ENCODE measurements at regions not wholly inside any gene's neighbourhood (a gene's known extent, or its start where the extent isn't known, plus 50 kb on each side); places are given as distances from the start of the nearest gene placed in this dataset.

DNA sequence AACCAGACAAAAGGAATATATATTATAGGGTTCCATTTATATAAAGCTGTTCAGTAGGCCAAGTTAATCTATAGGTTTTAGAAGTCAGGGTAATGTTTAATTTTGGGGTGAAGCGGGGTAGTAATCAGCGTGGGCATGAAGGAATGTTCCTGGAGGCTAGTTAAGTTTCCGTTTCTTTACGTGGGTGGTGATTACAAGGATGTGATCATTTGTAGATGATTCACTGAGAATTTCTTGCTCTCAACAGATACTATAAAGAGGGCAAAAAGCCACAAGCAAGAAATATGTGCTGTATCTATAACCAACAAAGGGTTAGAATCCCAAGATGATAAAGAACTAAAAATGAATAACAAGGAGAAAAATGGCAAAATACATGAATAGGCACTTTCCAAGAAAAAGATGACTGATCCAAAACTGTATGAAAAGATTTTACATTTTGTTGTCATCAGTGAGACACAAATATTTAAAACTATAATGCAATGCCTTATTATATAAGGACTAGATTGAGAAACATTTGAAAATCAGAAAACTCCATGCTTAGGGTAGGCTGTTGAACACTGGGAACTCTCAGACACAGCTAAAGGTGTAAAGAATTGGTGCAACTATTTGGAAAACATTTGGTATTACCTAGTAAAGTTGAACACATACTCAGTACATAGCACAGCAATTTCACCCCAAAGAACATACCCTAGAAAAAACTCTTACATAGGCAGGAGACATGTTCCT lies 224.3 kb upstream of the S1PR3 start (continued):
- TF ChIP-seq, protein P1, sequence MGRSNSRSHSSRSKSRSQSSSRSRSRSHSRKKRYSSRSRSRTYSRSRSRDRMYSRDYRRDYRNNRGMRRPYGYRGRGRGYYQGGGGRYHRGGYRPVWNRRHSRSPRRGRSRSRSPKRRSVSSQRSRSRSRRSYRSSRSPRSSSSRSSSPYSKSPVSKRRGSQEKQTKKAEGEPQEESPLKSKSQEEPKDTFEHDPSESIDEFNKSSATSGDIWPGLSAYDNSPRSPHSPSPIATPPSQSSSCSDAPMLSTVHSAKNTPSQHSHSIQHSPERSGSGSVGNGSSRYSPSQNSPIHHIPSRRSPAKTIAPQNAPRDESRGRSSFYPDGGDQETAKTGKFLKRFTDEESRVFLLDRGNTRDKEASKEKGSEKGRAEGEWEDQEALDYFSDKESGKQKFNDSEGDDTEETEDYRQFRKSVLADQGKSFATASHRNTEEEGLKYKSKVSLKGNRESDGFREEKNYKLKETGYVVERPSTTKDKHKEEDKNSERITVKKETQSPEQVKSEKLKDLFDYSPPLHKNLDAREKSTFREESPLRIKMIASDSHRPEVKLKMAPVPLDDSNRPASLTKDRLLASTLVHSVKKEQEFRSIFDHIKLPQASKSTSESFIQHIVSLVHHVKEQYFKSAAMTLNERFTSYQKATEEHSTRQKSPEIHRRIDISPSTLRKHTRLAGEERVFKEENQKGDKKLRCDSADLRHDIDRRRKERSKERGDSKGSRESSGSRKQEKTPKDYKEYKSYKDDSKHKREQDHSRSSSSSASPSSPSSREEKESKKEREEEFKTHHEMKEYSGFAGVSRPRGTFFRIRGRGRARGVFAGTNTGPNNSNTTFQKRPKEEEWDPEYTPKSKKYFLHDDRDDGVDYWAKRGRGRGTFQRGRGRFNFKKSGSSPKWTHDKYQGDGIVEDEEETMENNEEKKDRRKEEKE (IDR thresholded peaks at IDR 0.05): no peak

DNA sequence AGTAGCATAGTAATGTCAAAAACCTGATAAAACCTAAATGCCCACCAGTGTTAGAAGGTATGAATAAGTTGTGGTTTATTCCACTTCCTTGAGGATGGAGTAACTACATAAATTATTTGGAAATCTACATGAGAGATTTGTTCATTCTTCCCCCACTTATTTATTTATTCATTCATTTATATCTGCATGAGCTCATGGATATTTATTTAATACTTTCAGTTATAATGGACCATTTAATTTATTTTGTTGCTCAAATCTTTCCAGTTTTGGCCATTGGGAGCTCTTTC lies 223.8 kb upstream of the S1PR3 start:
- ATAC-seq: no peak
- ChIA-PET SMC1A (ENCODE audit: uncharacterized antibody, unreplicated experiment) (no interaction called here), CTCF (no interaction called here), POLR2A (no interaction called here), RAD21 (ENCODE audit: unreplicated experiment) (no interaction called here)
- Histone ChIP-seq H2AFZ (ENCODE audit: control insufficient read depth, low read depth, low read length) (no peak overlapping the region), H3K36me3 (ENCODE audit: control insufficient read depth in 2 of 2, insufficient read depth in 2 of 2, low read length in 1 of 2) (no peaks in the 10 kb centered on the region), H3K79me2 (ENCODE audit: control insufficient read depth, insufficient read depth, low read length) (no peaks in the 10 kb centered on the region), H4K20me1 (ENCODE audit: control insufficient read depth, insufficient read depth) (no peaks in the 10 kb centered on the region), H3K4me1 (ENCODE audit: control insufficient read depth, insufficient read depth, low read length) (no peaks in the 10 kb centered on the region), H3K27ac (ENCODE audit: control insufficient read depth, insufficient read depth) (no peak overlapping the region), H3K4me3 (no peak overlapping the region), H3K9ac (ENCODE audit: control insufficient read depth, insufficient read depth, low read length) (no peak overlapping the region), H3K9me3 (replicated peaks; ENCODE audit: control insufficient read depth, insufficient read depth, low read length) (no peaks in the 10 kb centered on the region), H3K27me3 (replicated peaks in 1 of 2; ENCODE audit: control insufficient read depth in 2 of 2, insufficient read depth in 2 of 2, low read length in 1 of 2) (no peaks in the 10 kb centered on the region), H3K4me2 (ENCODE audit: control insufficient read depth, insufficient read depth) (no peak overlapping the region)
- in situ Hi-C loops (cut with MboI): no loop called here
- intact Hi-C loops (cut with micrococcal nuclease; ENCODE audit: unreplicated experiment): no loop called here
- no peak for FAIRE-seq
- DNase-seq (ENCODE audit: low read depth, low spot score): no peak
- no TSS peak for BruUV-seq (replicated peaks)
- TF ChIP-seq, protein P2, sequence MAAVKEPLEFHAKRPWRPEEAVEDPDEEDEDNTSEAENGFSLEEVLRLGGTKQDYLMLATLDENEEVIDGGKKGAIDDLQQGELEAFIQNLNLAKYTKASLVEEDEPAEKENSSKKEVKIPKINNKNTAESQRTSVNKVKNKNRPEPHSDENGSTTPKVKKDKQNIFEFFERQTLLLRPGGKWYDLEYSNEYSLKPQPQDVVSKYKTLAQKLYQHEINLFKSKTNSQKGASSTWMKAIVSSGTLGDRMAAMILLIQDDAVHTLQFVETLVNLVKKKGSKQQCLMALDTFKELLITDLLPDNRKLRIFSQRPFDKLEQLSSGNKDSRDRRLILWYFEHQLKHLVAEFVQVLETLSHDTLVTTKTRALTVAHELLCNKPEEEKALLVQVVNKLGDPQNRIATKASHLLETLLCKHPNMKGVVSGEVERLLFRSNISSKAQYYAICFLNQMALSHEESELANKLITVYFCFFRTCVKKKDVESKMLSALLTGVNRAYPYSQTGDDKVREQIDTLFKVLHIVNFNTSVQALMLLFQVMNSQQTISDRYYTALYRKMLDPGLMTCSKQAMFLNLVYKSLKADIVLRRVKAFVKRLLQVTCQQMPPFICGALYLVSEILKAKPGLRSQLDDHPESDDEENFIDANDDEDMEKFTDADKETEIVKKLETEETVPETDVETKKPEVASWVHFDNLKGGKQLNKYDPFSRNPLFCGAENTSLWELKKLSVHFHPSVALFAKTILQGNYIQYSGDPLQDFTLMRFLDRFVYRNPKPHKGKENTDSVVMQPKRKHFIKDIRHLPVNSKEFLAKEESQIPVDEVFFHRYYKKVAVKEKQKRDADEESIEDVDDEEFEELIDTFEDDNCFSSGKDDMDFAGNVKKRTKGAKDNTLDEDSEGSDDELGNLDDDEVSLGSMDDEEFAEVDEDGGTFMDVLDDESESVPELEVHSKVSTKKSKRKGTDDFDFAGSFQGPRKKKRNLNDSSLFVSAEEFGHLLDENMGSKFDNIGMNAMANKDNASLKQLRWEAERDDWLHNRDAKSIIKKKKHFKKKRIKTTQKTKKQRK (IDR thresholded peaks at IDR 0.05; ENCODE audit: low read depth, low read length): no peak
- TF ChIP-seq, protein P3, sequence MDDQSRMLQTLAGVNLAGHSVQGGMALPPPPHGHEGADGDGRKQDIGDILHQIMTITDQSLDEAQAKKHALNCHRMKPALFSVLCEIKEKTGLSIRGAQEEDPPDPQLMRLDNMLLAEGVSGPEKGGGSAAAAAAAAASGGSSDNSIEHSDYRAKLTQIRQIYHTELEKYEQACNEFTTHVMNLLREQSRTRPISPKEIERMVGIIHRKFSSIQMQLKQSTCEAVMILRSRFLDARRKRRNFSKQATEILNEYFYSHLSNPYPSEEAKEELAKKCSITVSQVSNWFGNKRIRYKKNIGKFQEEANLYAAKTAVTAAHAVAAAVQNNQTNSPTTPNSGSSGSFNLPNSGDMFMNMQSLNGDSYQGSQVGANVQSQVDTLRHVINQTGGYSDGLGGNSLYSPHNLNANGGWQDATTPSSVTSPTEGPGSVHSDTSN (IDR thresholded peaks at IDR 0.05; ENCODE audit: insufficient replicate concordance, low read depth, low read length): no peak
- TF ChIP-seq SUZ12 (IDR thresholded peaks at IDR 0.05; ENCODE audit: unreplicated experiment) (no peak), ZNF217 (IDR thresholded peaks at IDR 0.05) (no peak), POLR2AphosphoS5 (IDR thresholded peaks at IDR 0.05; ENCODE audit: low read length) (no peak), LARP7 (IDR thresholded peaks at IDR 0.05) (no peak), ATF7 (IDR thresholded peaks at IDR 0.05; ENCODE audit: low read depth) (no peak), NR2C2 (IDR thresholded peaks at IDR 0.05; ENCODE audit: borderline replicate concordance, control insufficient read depth, insufficient read length, low read depth) (no peak), BMI1 (IDR thresholded peaks at IDR 0.05; ENCODE audit: borderline replicate concordance) (no peak), GABPA (IDR thresholded peaks at IDR 0.05; ENCODE audit: low read depth) (no peak), IRF4 (IDR thresholded peaks at IDR 0.05; ENCODE audit: low read depth, low read length) (no peak), SIX5 (IDR thresholded peaks at IDR 0.05; ENCODE audit: low read depth, low read length, severe bottlenecking) (no peak), NFYB (IDR thresholded peaks at IDR 0.05; ENCODE audit: insufficient read depth, low read depth, low read length) (no peak)
- TF ChIP-seq, protein P4, sequence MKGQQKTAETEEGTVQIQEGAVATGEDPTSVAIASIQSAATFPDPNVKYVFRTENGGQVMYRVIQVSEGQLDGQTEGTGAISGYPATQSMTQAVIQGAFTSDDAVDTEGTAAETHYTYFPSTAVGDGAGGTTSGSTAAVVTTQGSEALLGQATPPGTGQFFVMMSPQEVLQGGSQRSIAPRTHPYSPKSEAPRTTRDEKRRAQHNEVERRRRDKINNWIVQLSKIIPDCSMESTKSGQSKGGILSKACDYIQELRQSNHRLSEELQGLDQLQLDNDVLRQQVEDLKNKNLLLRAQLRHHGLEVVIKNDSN (IDR thresholded peaks at IDR 0.05; ENCODE audit: borderline replicate concordance, extremely low read length, insufficient read depth, low read depth, low read length): no peak
